ENCODE measurements at regions not wholly inside any gene's neighbourhood (a gene's known extent, or its start where the extent isn't known, plus 50 kb on each side); places are given as distances from the start of the nearest gene placed in this dataset.

- DNase-seq, result no peak
Observed at GRCh38 chr6:41429506-41430504, 94.4 kb downstream of the NCR2 start.

DNA sequence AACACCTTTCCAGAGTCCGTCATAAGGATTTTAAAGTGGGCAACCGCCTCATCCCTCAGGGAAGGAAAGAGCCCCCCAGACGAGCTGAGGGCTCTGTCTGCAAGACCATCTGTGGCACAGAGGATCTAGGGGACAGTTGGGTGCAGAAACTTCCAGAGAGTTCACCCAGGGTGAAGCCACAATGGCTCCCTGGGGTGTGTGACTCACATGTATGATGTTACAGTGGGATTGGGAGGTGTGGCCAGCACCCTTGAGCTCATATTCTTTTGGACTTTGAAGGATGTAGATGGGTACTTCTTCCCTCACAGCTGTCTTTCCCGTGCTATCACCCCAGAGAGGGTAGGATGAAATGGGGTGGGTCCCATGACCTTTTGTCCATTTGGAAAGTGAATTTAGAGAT is 95.5 kb downstream of the NCR2 start:
- DNase-seq, result no peak

DNA sequence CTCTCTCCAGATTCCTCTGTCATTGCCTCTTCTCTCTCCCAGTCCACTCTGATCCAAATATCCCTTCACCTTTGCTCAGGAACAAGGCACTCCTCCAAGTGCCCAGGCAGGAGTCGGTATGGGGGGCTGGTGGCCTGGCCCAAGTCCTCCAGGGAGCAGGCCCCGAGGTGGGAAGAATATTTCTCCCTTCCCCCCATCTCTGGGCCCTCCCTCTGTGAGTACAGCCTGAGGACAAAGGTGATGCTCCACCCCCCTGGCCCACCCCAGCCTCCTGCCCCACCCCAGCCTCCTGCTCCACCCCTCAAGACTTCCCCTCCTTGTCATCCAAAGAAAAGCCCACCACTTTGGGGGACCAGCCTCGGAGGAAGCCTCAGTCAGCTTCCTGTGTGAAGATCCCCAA is 96.9 kb downstream of the NCR2 start:
- no peak for DNase-seq

DNA sequence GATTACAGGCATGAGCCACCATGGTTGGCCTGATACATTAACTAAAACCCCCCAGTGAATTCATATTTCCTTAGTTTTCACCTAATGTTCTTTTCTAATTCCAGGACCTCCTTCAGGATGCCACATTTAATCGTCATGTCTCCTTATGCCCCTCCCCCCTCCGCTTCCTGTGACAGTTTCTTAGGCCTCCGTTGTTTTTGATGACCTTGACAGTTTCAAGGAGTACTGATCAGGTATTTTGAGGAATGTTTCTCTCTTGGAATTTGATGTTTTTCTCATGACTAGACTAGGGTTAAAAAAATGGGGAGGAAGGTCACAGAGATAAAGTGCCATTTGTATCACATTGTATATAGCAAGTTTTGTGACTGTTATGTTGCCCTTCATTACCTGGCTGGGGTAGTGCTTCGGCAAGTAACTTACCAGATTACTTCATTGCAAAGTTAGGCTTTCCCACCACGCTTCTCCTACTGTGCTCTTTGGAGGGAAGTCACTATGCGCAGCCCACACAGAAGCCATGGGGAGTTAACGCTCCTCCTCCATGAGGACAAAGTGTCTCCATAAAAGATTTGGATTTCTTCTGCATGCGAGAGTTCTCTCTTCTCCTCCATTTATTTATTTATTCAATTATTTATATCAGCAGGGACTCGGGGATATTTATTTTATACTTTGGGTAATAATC is 99.5 kb downstream of the NCR2 start:
- no peak for DNase-seq

GRCh38 chr6:41437604-41438003 is 102.2 kb downstream of the NCR2 start:
- no peak for DNase-seq

GRCh38 chr6:41438746-41439145 is 103.3 kb downstream of the NCR2 start:
- DNase-seq, result no peak

GRCh38 chr6:41439524-41440418 is 104.4 kb downstream of the NCR2 start:
- DNase-seq, result no peak

DNA sequence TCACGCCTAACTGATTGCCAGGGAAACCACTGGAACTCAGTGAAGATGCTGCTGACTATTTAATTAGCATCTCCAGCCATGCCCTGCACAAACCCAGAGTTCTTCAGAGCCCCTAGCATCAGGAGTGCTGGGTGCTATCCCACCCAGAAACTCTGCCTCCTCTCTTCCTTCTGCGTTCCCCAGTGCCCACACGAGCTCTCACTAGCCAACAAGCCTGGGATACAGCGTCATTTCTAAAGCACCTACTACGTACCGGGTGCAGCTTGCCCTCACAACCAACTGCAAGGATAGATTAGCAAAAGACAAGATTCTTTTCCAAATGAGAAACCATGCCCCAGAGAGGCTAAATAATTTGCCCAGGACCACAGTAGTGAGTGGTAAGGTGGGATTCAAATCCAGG is 105.2 kb upstream of the FOXP4 start:
- no peak for DNase-seq

DNA sequence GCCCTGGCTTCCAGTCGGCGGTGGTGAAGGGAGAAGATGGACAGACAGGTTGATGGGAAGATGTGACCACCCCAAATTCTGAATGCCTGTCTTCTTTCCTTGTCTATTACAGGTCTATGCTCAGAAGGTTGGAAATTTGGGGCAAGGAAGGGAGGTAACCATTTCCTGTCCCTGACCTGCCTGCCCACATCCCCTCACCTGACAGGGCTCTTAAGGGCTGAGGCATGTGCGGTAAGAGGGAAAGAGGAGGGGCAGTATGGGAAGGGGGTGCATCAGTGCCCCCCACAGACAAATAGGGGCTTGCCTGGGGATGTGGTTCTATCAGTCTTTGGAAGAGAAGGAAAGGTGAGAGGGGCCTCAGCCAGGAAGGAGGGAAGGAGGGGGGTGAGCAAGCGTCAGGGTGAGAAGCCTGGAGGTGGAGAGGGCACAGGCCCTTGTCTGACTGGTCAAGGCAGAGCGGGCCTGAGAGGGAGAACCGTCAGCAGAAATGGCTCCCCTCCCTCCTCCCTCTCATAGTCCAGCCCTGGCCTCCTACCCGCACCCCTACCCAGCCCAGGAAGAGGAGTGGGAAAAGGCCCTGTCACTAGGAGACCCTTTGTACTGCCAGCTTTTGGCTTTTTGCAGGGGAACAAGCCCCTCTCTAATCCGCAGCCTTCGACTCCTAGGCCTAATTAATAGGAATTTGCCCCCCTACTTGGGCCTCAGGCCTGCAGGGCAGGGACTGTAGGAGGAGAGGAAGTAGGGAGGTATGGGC is 104.4 kb upstream of the FOXP4 start:
- no peak for DNase-seq

GRCh38 chr6:41442352-41442672 is 103.9 kb upstream of the FOXP4 start:
- no peak for DNase-seq

DNA sequence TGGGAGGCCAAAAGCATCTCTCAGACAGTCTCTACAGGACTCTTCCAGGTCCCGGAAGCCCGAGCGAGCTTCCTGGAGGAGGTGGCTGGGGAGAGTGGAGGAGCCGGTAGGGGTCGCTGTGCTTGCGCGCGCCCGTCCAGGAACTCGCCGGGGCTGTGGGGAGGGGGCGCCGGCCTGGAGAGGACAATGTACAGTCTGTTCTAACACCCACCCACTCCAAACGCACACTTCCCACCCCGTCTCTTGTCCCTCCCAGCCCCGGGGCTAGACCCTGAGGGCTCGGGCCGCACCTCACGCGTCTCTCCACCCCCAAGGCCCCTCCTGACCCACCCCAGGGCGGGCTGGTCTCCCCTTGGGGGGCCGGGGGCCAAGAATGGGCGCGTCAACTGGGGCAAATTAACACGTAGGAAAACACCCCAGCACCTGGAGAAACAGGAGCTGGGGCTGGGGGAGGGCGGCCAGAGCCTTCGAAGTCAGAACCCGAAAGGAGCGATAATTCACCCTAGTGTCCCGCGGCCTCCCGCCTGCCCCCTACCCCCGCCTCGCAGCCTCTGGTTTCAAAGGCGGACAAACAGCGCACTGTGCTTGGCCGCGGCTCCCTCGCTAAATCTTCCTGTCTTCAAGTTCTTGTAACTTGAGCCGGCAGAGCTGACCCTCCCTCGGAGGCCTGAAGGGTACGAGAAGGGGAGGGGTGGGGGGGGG is 103.2 kb upstream of the FOXP4 start:
- DNase-seq, result no peak

- no peak for DNase-seq
Observed at GRCh38 chr6:41443616-41444525, 102.3 kb upstream of the FOXP4 start.

DNA sequence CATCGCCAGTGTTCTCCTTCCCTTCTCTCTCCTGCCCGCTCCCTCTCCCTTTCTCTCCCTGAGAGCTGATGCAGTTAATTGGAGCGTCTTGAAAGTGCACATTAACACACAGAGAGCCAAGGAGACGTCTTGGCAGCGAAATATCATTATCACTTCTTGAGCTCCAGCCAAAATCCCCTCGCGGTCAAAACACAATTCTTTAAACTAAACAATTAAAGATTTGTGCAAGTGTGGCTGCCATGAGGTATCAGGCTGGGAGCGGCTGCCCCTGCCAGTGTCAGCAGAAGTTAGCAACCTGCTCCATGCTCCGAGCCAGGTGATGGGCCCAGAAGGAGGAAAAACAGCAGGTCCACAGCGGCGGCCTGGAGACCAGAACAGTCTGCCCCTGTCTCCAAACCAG is 100.9 kb upstream of the FOXP4 start:
- DNase-seq, result no peak

- no peak for DNase-seq
Observed at GRCh38 chr6:41446132-41446531, 100.0 kb upstream of the FOXP4 start.

- no peak for DNase-seq
Observed at GRCh38 chr6:41446907-41447545, 99.2 kb upstream of the FOXP4 start.

- DNase-seq, result no peak
Observed at GRCh38 chr6:41448256-41448655, 97.9 kb upstream of the FOXP4 start.

- no peak for DNase-seq
Observed at GRCh38 chr6:41449399-41450245, 96.6 kb upstream of the FOXP4 start.

GRCh38 chr6:41450581-41450980 is 95.6 kb upstream of the FOXP4 start:
- DNase-seq, result no peak

- no peak for DNase-seq
Observed at GRCh38 chr6:41451039-41451438, 95.1 kb upstream of the FOXP4 start.

All from activated T-cell treated with anti-CD3 and anti-CD28 coated beads for 4 hours (primary cell).